Non-pigmented ciliary epithelial cell (primary cell): ENCODE measurements at regions not wholly inside any gene's neighbourhood (a gene's known extent, or its start where the extent isn't known, plus 50 kb on each side); places are given as distances from the start of the nearest gene placed in this dataset.
A peak's percentile ranks its signal among the peaks of the same experiment; 100 is the strongest.

Source experiments
- DNase-seq: peaks from one replicate; pipeline ENCODE4 v3.0.0-alpha.2; 2010; ENCODE audit warnings: low read depth

GRCh38 chr4:125515016-125515415 is 200.3 kb downstream of the FAT4 start:
- no peak for DNase-seq

DNA sequence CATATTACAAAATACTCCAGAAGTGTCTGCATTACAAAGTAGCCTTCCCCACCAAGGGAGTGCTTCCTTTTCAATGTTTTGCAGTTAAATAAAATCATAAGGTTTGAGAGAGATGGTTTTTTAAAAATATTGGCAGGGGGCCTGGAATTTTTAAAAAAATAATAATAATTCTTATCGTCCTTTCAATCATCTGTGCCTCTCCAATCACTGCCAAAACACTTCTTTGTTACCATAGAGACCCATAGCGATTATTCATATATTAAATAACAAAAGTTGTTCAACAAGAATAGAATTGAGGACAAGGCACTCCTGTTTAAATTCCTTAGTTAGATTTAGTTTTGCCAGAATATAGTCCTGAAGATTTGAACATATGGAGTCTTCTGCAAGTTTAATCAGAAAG is 203.1 kb downstream of the FAT4 start:
- no peak for DNase-seq

GRCh38 chr4:125518281-125518680 is 203.5 kb downstream of the FAT4 start:
- DNase-seq: no peak

DNA sequence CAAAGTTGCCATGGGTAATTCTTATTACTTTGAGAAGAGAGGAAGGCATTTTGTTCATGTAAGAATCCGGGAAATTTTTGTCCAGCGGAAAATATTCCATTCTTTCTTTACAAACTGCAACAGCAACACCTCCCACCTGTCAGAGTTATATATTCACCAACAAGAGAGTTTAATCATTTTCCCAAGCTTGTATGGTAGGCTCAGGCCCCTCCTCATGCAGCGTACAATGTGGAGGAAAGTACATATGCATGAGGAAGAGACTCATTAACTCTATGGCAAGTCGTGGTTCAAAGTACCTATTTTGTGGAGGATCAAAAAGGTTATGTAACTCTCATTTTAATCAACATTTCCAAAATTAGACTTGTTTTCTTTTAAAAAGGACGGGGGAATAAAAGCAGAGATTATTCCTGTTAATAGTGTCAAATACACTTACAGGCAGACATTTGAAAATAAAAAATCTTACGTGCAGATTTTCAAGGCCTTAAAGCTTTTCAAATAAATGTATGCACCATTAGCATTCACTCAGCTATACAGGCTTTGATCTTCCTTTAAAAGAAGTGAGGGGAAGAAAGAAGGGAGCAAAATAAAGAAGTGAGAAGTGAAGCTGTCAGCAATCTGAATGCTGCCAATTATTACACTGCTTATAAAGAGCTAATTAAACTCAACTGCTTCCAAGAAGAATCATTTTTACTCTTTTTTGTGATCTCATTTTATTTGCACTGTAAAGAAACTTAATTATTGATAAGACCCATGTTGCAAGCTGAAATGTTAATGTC is 204.8 kb downstream of the FAT4 start:
- DNase-seq: no peak

- peak; percentile 48 for DNase-seq
Measured at GRCh38 chr4:125520258-125520990, 205.7 kb downstream of the FAT4 start.

DNA sequence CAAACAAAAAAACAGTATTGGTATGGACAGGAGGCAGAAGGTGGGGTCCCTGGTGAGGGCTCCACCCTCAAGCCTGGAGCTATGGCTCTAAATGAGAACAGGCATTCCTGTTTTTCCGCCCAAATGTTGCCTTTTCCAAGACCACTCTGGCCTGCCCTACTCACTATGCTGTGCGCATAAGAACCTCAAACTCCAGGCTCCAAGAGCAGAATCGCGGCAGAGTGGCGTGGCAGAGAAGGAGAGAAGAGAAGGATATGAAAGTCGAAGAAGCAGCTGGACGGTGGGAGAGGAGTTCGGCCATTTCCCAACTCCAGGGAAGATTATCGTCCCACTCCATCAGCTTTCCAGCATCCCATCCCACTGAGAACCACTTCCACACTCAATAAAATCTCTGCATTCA is 207.8 kb downstream of the FAT4 start:
- no peak for DNase-seq

DNA sequence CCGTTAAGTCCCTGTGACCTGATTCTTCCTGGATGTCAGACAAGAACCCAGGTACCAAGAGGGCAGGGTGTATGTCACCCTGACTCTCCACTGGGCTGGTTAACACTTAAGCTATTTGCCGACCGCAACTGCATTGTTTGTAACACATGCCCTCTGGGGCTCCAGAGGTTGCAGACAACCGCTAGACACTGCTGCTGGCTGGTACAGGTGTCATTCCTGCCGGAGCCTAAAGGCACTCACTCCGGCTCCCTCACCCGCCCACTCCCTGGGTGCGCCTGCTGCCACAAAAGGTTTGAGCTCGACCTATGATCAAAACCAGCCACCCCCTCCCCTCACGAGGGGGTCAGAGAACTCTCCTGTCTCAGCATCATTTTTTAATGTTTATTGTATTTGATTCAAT is 208.2 kb downstream of the FAT4 start:
- no peak for DNase-seq

- DNase-seq: no peak
Measured at GRCh38 chr4:125526420-125526819, 211.7 kb downstream of the FAT4 start.

- no peak for DNase-seq
Measured at GRCh38 chr4:125527681-125528080, 212.9 kb downstream of the FAT4 start.

- DNase-seq: peak; percentile 1
Measured at GRCh38 chr4:125529071-125529470, 214.3 kb downstream of the FAT4 start.

GRCh38 chr4:125538670-125539069 is 223.9 kb downstream of the FAT4 start:
- DNase-seq: no peak

DNA sequence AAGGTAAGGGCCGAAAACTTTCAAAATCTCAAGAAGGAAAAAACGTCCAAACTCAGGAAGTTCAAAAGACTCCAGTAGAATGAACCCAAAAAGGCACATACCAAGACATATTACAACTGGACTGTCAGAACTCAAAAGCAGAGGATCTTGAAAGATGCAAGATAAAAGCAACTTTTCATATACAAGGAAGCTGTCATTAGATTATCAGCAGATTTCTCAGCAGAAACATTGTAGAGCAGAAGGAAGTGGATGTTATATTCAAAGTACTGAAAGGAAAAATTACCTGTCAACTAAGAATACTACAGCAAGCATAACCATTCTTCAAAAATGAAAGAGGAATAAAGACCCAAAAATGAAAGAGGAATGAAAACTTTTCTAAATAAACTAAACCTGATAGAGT is 224.9 kb downstream of the FAT4 start:
- no peak for DNase-seq

DNA sequence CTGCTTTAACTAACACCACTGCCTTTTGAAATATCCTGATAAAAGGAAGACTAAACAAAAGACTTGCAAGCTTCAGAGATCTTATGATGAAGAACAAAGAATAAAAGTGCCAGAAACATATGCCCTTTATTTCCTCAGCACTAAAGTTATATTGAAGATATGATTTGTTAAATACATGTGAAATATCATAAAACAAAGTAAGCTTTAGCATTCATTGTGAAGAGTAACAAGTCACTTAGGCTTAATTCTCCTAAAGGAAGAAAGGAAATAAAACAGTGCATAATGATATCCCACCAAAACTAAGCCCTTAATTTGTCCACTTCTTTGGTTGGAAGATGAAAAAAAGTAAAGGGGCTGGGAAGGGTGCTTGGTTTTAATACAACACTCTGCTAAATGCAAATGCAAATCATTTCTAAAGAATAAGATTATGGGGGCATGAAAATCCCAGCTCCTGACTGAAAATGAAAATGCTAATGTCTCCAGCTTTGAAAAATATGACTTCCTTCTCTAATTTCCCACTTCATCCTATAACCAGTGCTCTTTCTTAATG is 227.2 kb downstream of the FAT4 start:
- no peak for DNase-seq

DNA sequence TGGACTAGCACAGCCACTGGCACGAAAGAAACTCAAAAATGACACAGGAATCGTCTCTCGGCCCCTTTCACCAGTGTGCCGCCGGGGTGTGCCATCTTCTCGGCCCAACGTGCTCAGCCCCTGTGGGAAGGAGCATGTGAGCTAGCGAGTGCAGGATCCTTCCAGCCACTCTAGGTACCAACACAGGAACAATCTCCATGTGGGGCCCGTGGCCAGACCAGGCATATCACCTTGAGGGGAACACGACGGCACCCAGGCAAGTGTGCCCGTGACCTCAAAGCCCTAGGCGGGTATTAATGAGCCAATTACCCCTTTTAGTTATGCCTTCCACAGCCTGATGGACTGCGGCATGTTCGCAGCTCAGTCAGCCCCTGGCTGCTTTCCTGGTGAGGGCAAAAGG is 231.5 kb downstream of the FAT4 start:
- no peak for DNase-seq

DNA sequence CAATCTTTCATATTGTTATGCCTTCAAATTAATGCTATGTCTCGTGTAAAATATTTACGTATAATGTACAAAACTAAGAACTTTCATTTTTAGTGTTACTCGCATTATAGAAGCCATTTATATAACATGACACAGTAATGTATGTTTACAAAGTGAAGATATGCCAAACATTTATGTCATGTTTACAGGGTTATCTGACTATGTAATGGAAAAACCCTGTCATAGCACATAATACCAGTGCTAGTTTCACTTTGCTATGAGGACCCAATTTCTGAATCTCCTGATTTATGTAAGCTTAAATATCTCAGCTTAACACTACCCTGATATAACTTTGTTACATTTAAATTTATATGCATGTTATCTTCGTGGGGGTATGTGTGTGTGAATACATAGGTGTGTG is 233.1 kb downstream of the FAT4 start:
- DNase-seq: peak; percentile 2

- DNase-seq: no peak
Measured at GRCh38 chr4:125550769-125551168, 236.0 kb downstream of the FAT4 start.

DNA sequence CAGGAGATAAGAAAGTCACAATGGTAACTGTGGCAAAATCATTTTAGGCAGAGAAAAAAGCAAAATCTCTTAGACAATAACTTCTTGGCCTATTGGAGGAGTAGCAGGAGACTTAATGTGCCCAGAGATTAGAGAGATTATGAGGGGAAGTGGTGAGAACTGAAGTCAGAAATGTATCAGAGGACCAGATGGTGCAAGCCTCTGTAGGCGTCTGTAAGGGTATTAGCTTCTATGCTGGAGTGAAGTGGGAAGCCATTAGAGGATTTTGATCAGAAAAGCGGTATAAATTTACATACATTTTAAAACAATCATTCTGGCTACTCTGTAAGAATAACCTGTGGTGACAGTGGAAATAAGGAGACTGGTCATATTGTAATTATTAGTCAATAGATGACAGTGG is 236.7 kb downstream of the FAT4 start:
- no peak for DNase-seq

- DNase-seq: no peak
Measured at GRCh38 chr4:125551967-125552366, 237.2 kb downstream of the FAT4 start.

GRCh38 chr4:125572601-125573000 is 257.8 kb downstream of the FAT4 start:
- peak; percentile 35 for DNase-seq

DNA sequence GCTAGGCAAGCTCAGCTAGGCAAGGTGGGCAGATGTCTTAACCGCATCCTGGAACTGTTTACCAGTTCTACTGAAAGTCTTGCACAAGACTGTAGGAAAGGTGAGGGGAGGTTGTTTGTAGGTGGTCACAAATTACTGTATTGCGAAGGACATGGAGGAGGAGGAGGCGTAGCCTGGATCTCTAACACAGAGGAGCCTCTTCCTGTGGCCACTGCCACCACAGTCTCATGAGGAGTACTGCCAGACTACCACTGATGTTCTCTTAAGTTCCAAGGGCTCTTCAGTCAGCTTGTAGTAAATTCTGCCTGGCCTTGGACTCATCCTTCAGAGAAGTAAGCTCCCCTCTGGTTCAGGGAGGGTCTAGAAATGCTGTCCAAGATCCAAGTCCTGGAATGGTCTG is 258.6 kb downstream of the FAT4 start:
- DNase-seq: no peak

GRCh38 chr4:125573786-125574185 is 259.0 kb downstream of the FAT4 start:
- no peak for DNase-seq

DNA sequence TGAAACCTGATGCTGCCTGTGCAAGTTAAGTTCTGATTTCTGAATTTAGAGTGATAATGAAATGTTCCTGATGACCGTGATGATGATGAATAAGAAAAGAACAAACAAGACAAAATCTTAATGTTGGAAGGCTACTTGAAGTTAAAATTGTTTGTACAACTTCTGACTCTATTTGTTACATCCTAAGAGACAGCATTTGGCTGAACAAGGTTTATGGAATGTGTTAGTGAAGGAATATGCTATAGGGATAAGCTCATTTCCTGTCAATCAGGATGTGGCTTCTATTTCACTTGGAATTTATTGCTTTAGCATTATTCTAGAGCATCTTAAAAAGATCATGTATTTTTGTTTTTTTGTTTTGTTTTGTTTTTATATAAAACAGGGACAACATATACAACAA is 267.5 kb downstream of the FAT4 start:
- DNase-seq: no peak

DNA sequence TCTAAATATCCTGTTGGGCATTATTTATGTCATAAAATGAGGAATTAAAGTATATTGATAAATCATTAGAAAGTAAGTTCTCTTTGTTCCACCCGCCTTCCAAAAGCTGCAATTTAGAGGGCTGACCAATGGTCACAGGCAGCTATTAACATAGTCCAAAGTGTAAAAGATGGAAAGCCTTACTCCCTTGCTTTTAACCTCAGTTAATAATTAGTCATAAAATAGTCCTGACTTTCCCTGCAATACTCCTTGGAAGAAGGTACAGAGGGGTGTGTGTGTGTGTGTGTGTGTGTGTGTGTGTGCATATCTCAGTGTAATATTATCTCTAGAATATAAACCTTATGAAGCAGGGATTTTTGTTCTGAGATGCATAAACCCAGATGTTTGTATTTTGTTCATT is 275.4 kb downstream of the FAT4 start:
- DNase-seq: no peak
